Type B pancreatic cell (in vitro differentiated cells): ENCODE measurements at regions not wholly inside any gene's neighbourhood (a gene's known extent, or its start where the extent isn't known, plus 50 kb on each side); places are given as distances from the start of the nearest gene placed in this dataset.
"Not testable (repeated sequence)": the region's sequence is repeated elsewhere in the genome, so short reads cannot be mapped to it uniquely, and the experiment has no call there.

Source experiments
- DNase-seq: peaks from one replicate; pipeline ENCODE4 v3.0.0; 2021; ENCODE audit warnings: mixed read lengths; ENCODE audit not compliant: unreplicated experiment; ENCODE audit errors: extremely low spot score
- H3K27ac Mint-ChIP-seq: 2 replicates; pipeline ENCODE4 v1.8.0; 2021; ENCODE audit warnings: mild to moderate bottlenecking, mixed read lengths
- H3K27me3 Mint-ChIP-seq: 2 replicates; pipeline ENCODE4 v1.8.0; 2021; ENCODE audit warnings: mixed read lengths
- H3K36me3 Mint-ChIP-seq: 2 replicates; pipeline ENCODE4 v1.8.0; 2021; ENCODE audit warnings: mixed read lengths
- H3K4me1 Mint-ChIP-seq: one replicate; pipeline ENCODE4 v1.8.0; 2021; ENCODE audit warnings: mixed read lengths; ENCODE audit not compliant: unreplicated experiment
- H3K4me3 Mint-ChIP-seq: 2 replicates; pipeline ENCODE4 v1.8.0; 2021; ENCODE audit warnings: mild to moderate bottlenecking, mixed read lengths
- H3K9me3 Mint-ChIP-seq: 2 replicates; pipeline ENCODE4 v1.8.0; 2021; ENCODE audit warnings: mixed read lengths
- TF ChIP-seq, protein P1 (sequence below): fragments of 200-600 bp; sonication (generic); conservative IDR thresholded peaks from 2 replicates; pipeline ENCODE4 v1.5.0; 2021; ENCODE audit warnings: antibody characterized with exemption, mild to moderate bottlenecking

DNA sequence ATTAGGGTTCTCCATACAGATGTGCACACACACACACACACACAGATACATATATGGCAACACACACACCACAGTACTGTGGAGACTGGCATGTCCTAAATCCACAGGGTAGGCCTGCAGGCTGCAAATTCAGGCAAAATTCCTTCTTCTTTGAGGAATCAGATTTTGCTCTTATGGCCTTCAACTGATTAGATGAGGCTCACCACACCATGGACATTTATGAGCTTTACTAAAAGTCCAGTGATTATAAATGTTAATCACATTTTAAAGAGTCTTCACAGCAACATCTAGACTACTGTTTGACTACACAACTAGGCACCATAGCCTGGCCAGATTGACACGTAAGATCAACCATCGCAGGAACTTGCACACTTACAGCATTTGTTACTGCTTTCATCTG lies 140.3 kb upstream of the UBE3A start:
- Mint-ChIP-seq H3K36me3 (no peaks in the 10 kb centered on the region), H3K9me3 (no peaks in the 10 kb centered on the region), H3K27me3 (no peaks in the 10 kb centered on the region), H3K4me3 (no peak overlapping the region), H3K4me1 (no peaks in the 10 kb centered on the region), H3K27ac (no peak overlapping the region)
- TF ChIP-seq, protein P1, sequence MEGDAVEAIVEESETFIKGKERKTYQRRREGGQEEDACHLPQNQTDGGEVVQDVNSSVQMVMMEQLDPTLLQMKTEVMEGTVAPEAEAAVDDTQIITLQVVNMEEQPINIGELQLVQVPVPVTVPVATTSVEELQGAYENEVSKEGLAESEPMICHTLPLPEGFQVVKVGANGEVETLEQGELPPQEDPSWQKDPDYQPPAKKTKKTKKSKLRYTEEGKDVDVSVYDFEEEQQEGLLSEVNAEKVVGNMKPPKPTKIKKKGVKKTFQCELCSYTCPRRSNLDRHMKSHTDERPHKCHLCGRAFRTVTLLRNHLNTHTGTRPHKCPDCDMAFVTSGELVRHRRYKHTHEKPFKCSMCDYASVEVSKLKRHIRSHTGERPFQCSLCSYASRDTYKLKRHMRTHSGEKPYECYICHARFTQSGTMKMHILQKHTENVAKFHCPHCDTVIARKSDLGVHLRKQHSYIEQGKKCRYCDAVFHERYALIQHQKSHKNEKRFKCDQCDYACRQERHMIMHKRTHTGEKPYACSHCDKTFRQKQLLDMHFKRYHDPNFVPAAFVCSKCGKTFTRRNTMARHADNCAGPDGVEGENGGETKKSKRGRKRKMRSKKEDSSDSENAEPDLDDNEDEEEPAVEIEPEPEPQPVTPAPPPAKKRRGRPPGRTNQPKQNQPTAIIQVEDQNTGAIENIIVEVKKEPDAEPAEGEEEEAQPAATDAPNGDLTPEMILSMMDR, result no peak
- DNase-seq, result no peak

DNA sequence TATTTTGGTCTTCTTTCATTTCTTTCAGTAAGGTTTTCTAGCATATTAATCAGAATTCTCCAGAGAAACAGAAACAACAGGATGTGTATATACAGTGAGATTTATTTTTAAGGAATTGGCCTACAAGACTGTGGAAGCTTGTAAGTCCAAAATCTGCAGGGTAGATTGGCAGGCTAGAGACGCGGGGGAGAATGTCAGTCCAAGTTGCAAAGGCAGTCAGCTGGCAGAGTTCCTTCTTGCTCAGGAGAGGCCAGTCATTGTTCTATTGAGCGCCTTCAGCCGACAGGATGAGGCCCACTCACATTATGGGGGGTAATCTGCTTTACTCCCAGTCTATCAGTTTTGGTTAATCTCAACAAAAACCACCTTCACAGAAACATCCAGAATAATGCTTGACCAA lies 133.4 kb upstream of the UBE3A start:
- H3K36me3 Mint-ChIP-seq, result no peaks in the 10 kb centered on the region
- no peak overlapping the region for H3K4me3 Mint-ChIP-seq
- TF ChIP-seq, protein P1, result no peak
- H3K27ac Mint-ChIP-seq, result no peak overlapping the region
- no peaks in the 10 kb centered on the region for H3K27me3 Mint-ChIP-seq
- no peaks in the 10 kb centered on the region for H3K4me1 Mint-ChIP-seq
- H3K9me3 Mint-ChIP-seq, result no peaks in the 10 kb centered on the region
- DNase-seq, result no peak

DNA sequence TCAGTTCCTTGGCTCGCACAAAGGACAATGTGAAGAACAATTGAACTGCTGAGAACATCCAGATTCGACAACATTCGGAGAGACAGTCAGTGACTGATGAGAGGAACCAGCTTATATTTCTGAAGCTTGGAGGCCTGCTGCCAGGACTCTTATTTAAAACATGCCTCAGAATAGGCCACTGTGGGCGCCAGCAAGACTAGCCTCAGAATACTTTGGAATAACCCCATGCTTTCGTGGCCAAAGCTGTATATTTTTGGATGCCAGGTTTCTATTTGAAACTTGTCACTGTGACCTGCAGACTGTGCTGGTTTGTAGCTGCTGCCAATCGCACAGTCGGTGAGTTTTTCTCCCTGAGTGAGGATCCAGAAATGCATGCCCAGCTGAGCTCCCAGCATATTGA lies 129.9 kb upstream of the UBE3A start:
- no peaks in the 10 kb centered on the region for H3K36me3 Mint-ChIP-seq

DNA sequence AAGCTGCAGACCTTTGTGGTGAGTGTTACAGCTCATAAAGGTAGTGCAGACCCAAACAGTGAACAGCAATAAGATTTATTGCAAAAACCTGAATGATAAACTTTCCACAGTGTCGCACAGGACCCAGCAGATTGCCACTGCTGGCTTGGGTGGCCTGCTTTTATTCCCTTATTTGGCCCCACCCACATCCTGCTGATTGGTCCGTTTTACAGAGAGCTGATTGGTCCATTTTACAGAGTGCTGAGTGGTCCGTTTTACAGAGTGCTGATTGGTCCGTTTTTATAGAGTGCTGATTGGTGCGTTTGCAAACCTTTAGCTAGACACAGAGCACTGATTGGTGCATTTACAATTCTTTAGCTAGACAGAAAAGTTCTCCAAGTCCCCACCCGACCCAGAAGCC lies 127.7 kb upstream of the UBE3A start:
- not testable (repeated sequence) for DNase-seq, H3K36me3 Mint-ChIP-seq, H3K27me3 Mint-ChIP-seq, H3K4me1 Mint-ChIP-seq, H3K9me3 Mint-ChIP-seq, H3K4me3 Mint-ChIP-seq, H3K27ac Mint-ChIP-seq

More for the DNA sequence above, 129.9 kb upstream of the UBE3A start:
- Mint-ChIP-seq H3K4me1 (no peaks in the 10 kb centered on the region), H3K9me3 (peaks cover 5% of the 10 kb centered on the region), H3K27me3 (no peaks in the 10 kb centered on the region), H3K4me3 (no peak overlapping the region), H3K27ac (no peak overlapping the region)
- TF ChIP-seq, protein P1, result no peak
- DNase-seq, result no peak

DNA sequence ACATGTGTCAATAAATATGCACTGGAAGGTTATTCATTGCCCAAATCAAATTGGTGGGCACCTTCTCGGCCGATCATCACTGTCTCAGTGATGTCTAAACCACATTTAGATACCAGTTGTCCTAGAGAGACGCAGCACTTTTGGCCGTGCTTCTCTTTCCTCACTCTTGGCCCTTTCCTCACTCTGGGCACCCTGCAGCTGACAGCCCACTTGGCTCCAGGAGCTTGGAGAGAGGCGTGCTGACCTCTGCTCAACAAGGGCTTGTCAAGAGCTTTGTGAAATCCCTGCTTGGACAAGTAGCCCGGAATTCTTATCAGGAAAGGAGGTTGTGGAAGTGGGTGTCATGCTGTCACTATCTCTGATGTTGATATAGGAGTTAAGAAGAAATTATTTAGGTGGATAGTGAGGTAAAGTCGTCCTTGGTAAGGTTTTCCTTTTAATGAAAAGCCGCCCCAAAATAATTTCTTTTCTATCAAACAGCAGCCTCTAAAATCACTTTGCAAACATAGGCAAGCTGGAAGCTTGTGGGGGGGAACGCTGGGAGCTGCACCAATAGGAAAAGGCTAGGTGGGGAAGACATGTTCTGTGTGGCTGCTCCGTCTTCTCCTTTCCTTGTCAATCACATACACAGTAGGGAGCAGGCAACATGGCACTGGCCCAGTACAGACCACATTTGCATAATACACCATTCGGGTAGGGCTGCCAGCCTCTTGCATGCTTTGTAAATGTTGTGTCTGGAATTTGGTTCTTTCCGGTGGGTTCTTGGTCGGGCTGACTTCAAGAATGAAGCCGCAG lies 126.8 kb upstream of the UBE3A start:
- Mint-ChIP-seq H3K27me3 (no peaks in the 10 kb centered on the region), H3K36me3 (no peaks in the 10 kb centered on the region), H3K27ac (no peak overlapping the region), H3K9me3 (peaks cover 5% of the 10 kb centered on the region), H3K4me3 (no peak overlapping the region), H3K4me1 (no peaks in the 10 kb centered on the region)
- DNase-seq, result no peak
- TF ChIP-seq, protein P1, result no peak

DNA sequence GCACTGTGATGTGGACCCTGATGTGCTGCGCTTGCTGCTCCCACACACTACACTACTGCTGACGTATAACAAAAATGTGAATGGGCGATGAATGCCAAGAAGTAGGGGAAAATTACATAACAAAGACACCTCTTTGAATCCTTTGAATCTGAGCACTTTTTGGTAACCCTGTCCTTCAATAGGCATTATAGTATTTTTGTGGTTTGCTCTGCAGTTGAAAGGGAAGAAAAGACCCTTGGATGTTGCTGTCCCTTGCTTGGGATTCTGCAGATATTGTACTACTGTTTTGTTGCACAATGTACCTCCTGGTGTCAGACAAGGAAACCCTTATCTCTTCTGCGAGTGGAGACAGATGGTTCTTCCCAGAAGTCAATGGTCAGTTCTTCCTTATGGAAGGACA lies 124.8 kb upstream of the UBE3A start:
- no peak for DNase-seq
- Mint-ChIP-seq H3K36me3 (no peaks in the 10 kb centered on the region), H3K4me3 (no peak overlapping the region)

More for the DNA sequence above, 124.8 kb upstream of the UBE3A start:
- TF ChIP-seq, protein P1, result no peak
- H3K4me1 Mint-ChIP-seq, result no peaks in the 10 kb centered on the region
- H3K27ac Mint-ChIP-seq, result no peak overlapping the region
- H3K9me3 Mint-ChIP-seq, result peaks cover 5% of the 10 kb centered on the region
- H3K27me3 Mint-ChIP-seq, result no peaks in the 10 kb centered on the region
